IMR-90 (cell line): ENCODE measurements at regions not wholly inside any gene's neighbourhood (a gene's known extent, or its start where the extent isn't known, plus 50 kb on each side); places are given as distances from the start of the nearest gene placed in this dataset.

Source experiments
- ATAC-seq: fragments of 200-7000 bp; cut with Tn5 transposase; 2 replicates; pipeline ENCODE4 v1.9.1; 2020; ENCODE audit warnings: low read depth, mild to moderate bottlenecking, moderate library complexity
- BruUV-seq: library from RNA; stranded (reverse); fragments of 400-500 nt; replicated peaks from 2 replicates; lab custom pipeline; 2021; lab: Mats Ljungman, UMichigan
- CTCF ChIA-PET: fragments of 300-600 bp; formaldehyde crosslinking; extraction: SDS; loops from one replicate; lab custom pipeline; 2021; ENCODE audit warnings: antibody characterized with exemption; lab: Yijun Ruan, JAX
- POLR2A ChIA-PET: fragments of 300-600 bp; sonication (Branson Sonifier 250); formaldehyde crosslinking; loops from one replicate; lab custom pipeline; 2022; ENCODE audit warnings: antibody characterized with exemption; ENCODE audit not compliant: unreplicated experiment; lab: Charles Lee
- DNase-seq: peaks from one replicate; pipeline ENCODE4 v3.0.0; 2013
- H2AFZ ChIP-seq: replicated peaks from 2 replicates; pipeline ENCODE3; 2013; ENCODE audit warnings: low read length, mild to moderate bottlenecking; ENCODE audit not compliant: poor library complexity
- H2AK5ac ChIP-seq: 2 replicates; pipeline ENCODE4 v1.6.1; 2013; ENCODE audit warnings: low read depth, low read length, inconsistent platforms
- H2AK9ac ChIP-seq: replicated peaks from 2 replicates; pipeline ENCODE3; 2013; ENCODE audit warnings: mild to moderate bottlenecking, low read depth, low read length, moderate library complexity; ENCODE audit not compliant: poor library complexity
- H2BK120ac ChIP-seq: 2 replicates; pipeline ENCODE4 v1.6.1; 2013; ENCODE audit warnings: low read depth, low read length, inconsistent platforms
- H2BK15ac ChIP-seq: 3 replicates; pipeline ENCODE4 v1.6.1; 2013; ENCODE audit warnings: low read depth, low read length, inconsistent platforms
- H2BK20ac ChIP-seq: 2 replicates; pipeline ENCODE4 v1.6.1; 2013; ENCODE audit warnings: low read depth, mild to moderate bottlenecking, inconsistent platforms, low read length, moderate library complexity
- H2BK5ac ChIP-seq: 2 replicates; pipeline ENCODE4 v1.6.1; 2013; ENCODE audit warnings: mild to moderate bottlenecking, low read depth, low read length, inconsistent platforms; ENCODE audit not compliant: poor library complexity, severe bottlenecking
- H3K14ac ChIP-seq: replicated peaks from 2 replicates; pipeline ENCODE4 v1.6.1; 2013; ENCODE audit warnings: low read depth, low read length, inconsistent platforms
- H3K18ac ChIP-seq: 2 replicates; pipeline ENCODE4 v1.6.1; 2013; ENCODE audit warnings: low read depth, low read length, control low read depth
- H3K23ac ChIP-seq: 2 replicates; pipeline ENCODE4 v1.6.1; 2013; ENCODE audit warnings: low read depth, low read length, inconsistent platforms
- H3K27ac ChIP-seq: 2 replicates; pipeline ENCODE4 v1.5.1; 2013; ENCODE audit warnings: mild to moderate bottlenecking, control low read depth, low read length; ENCODE audit not compliant: insufficient read depth
- H3K27me3 ChIP-seq: 2 replicates; pipeline ENCODE4 v1.6.1; 2013; ENCODE audit warnings: low read length; ENCODE audit not compliant: control insufficient read depth, insufficient read depth
- H3K36me3 ChIP-seq: 2 replicates; pipeline ENCODE4 v1.6.1; 2013; ENCODE audit warnings: low read length, mixed read lengths; ENCODE audit not compliant: control insufficient read depth, insufficient read depth
- H3K4ac ChIP-seq: 2 replicates; pipeline ENCODE4 v1.6.1; 2013; ENCODE audit warnings: low read depth, low read length, inconsistent platforms
- H3K4me1 ChIP-seq: 2 replicates; pipeline ENCODE4 v1.6.1; 2013; ENCODE audit warnings: low read length, mixed read lengths; ENCODE audit not compliant: control insufficient read depth, insufficient read depth
- H3K4me2 ChIP-seq: 2 replicates; pipeline ENCODE4 v1.6.1; 2013; ENCODE audit warnings: low read depth, mild to moderate bottlenecking, control low read depth, low read length, moderate library complexity
- H3K4me3 ChIP-seq: 2 replicates; pipeline ENCODE4 v1.5.1; 2013; ENCODE audit warnings: low read depth, mild to moderate bottlenecking, control low read depth, low read length, moderate library complexity; ENCODE audit not compliant: insufficient read depth
- H3K56ac ChIP-seq: 2 replicates; pipeline ENCODE4 v1.6.1; 2013; ENCODE audit warnings: low read length, inconsistent platforms; ENCODE audit not compliant: insufficient read depth; ENCODE audit errors: extremely low read depth
- H3K79me1 ChIP-seq, 2 experiments: 2 replicates each; pipeline ENCODE4 v1.6.1; 2013; ENCODE audit warnings: low read length in 2 of 2, inconsistent platforms in 1 of 2, low read depth in 1 of 2
- H3K9ac ChIP-seq: 2 replicates; pipeline ENCODE4 v1.6.1; 2013; ENCODE audit warnings: low read depth, low read length, control low read depth
- H3K9me1 ChIP-seq: 2 replicates; pipeline ENCODE4 v1.6.1; 2013; ENCODE audit warnings: low read length, inconsistent platforms; ENCODE audit not compliant: insufficient read depth
- H3K9me3 ChIP-seq: 2 replicates; pipeline ENCODE4 v1.6.1; 2013; ENCODE audit warnings: low read length; ENCODE audit not compliant: control insufficient read depth, insufficient read depth
- H4K20me1 ChIP-seq: 2 replicates; pipeline ENCODE4 v1.6.1; 2013; ENCODE audit warnings: low read length, inconsistent platforms; ENCODE audit not compliant: insufficient read depth
- H4K5ac ChIP-seq: 2 replicates; pipeline ENCODE4 v1.6.1; 2013; ENCODE audit warnings: mild to moderate bottlenecking, low read depth, low read length, control low read depth
- H4K8ac ChIP-seq, 2 experiments: 2 replicates each; pipeline ENCODE4 v1.6.1; 2013; ENCODE audit warnings: low read depth in 2 of 2, low read length in 2 of 2, control low read depth in 1 of 2, inconsistent platforms in 1 of 2
- H4K91ac ChIP-seq: 2 replicates; pipeline ENCODE4 v1.6.1; 2013; ENCODE audit warnings: low read depth, low read length, inconsistent platforms; ENCODE audit not compliant: insufficient read depth
- CHD1 ChIP-seq: IDR thresholded peaks from 2 replicates; pipeline ENCODE4 v1.6.1; 2012; ENCODE audit warnings: low read depth, low read length, improper control_type of control experiment
- ELK1 ChIP-seq: fragments of 150-350 bp; IDR thresholded peaks from 2 replicates; pipeline ENCODE4 v1.6.1; 2016; ENCODE audit warnings: low read depth, mild to moderate bottlenecking, low read length, moderate library complexity, borderline replicate concordance
- FOS ChIP-seq: fragments of 150-350 bp; IDR thresholded peaks from 2 replicates; pipeline ENCODE4 v1.6.1; 2016; ENCODE audit warnings: low read depth, low read length
- MAFK ChIP-seq: IDR thresholded peaks from 2 replicates; pipeline ENCODE4 v1.6.1; 2012; ENCODE audit warnings: low read depth, low read length, improper control_type of control experiment
- MAZ ChIP-seq: IDR thresholded peaks from 2 replicates; pipeline ENCODE4 v1.6.1; 2012; ENCODE audit warnings: low read depth, mild to moderate bottlenecking, low read length, improper control_type of control experiment, moderate library complexity, borderline replicate concordance
- NFE2L2 ChIP-seq: fragments of 150-350 bp; IDR thresholded peaks from 2 replicates; pipeline ENCODE4 v1.6.1; 2016; ENCODE audit warnings: low read depth, mild to moderate bottlenecking, low read length
- POLR2A ChIP-seq: IDR thresholded peaks from 2 replicates; pipeline ENCODE4 v1.6.1; 2012; ENCODE audit warnings: mild to moderate bottlenecking, low read depth, low read length
- RAD21 ChIP-seq: IDR thresholded peaks from 2 replicates; pipeline ENCODE4 v1.6.1; 2012; ENCODE audit warnings: low read length, improper control_type of control experiment
- RCOR1 ChIP-seq: IDR thresholded peaks from 2 replicates; pipeline ENCODE4 v1.6.1; 2012; ENCODE audit warnings: mild to moderate bottlenecking, low read length, improper control_type of control experiment; ENCODE audit not compliant: insufficient replicate concordance
- RFX5 ChIP-seq: IDR thresholded peaks from 2 replicates; pipeline ENCODE4 v1.8.0; 2012; ENCODE audit warnings: low read depth, mild to moderate bottlenecking, low read length, moderate library complexity
- SMC3 ChIP-seq: fragments of 150-350 bp; IDR thresholded peaks from 2 replicates; pipeline ENCODE4 v1.6.1; 2016; ENCODE audit warnings: low read depth, mild to moderate bottlenecking, antibody characterized with exemption, low read length, moderate library complexity
- WGBS, 2 experiments: methylation state at CpG; one replicate each; pipeline versions ENCODE4 v1.1.5 to v1.1.7; 2013; ENCODE audit warnings: missing lambda C conversion rate in 2 of 2; ENCODE audit not compliant: insufficient read length in 1 of 2; ENCODE audit errors: extremely low coverage in 2 of 2; 5-methylcytosine and 5-hydroxymethylcytosine counted together
- dilution Hi-C: fragments of 300-500 bp; cut with HindIII; formaldehyde crosslinking; loops from one replicate; pipeline ENCODE4 v1.14.3; 2018; ENCODE audit warnings: low sequenced_read_pairs; ENCODE audit not compliant: unreplicated experiment
- in situ Hi-C: fragments of 300-500 bp; cut with MboI; formaldehyde crosslinking; loops from 3 replicates; pipeline ENCODE4 v1.14.3; 2019; ENCODE audit warnings: low sequenced_read_pairs, inconsistent platforms, mixed read lengths
- intact Hi-C: fragments of 100-400 bp; cut with micrococcal nuclease; formaldehyde crosslinking; loops from 2 replicates; pipeline ENCODE4 v1.10.0; 2022
- TF ChIP-seq, protein P1 (sequence below): conservative IDR thresholded peaks from 2 replicates; pipeline ENCODE4 v1.5.1; 2012; ENCODE audit warnings: mild to moderate bottlenecking, low read depth, low read length, improper control_type of control experiment
- TF ChIP-seq, protein P2 (sequence below): fragments of 150-350 bp; IDR thresholded peaks from 2 replicates; pipeline ENCODE4 v1.6.1; 2017; ENCODE audit warnings: mild to moderate bottlenecking, antibody characterized with exemption, low read length, low read depth

GRCh38 chr2:225948903-225949302 is 549.4 kb downstream of the NYAP2 start:
- in situ Hi-C loops (no loop called here), intact Hi-C loops (no loop called here), dilution Hi-C loops (no loop called here)
- Histone ChIP-seq H2AK5ac (no peak overlapping the region), H2AFZ (no peak overlapping the region), H3K4me3 (no peak overlapping the region), H3K27me3 (no peaks in the 10 kb centered on the region), H4K91ac (no peak overlapping the region), H4K5ac (no peak overlapping the region), H3K4me2 (no peak overlapping the region), H2BK120ac (no peak overlapping the region), H3K56ac (no peak overlapping the region), H3K14ac (no peak overlapping the region), H4K8ac (no peak overlapping the region), H3K9ac (no peak overlapping the region), H3K9me3 (no peaks in the 10 kb centered on the region; the same call in 1 of the 2 replicates), H2BK20ac (no peak overlapping the region), H2BK15ac (no peak overlapping the region), H3K27ac (no peak overlapping the region), H3K9me1 (no peaks in the 10 kb centered on the region), H3K36me3 (no peaks in the 10 kb centered on the region), H3K18ac (no peak overlapping the region), H3K23ac (no peak overlapping the region), H3K4me1 (no peaks in the 10 kb centered on the region), H3K79me1 (no peaks in the 10 kb centered on the region), H3K4ac (no peak overlapping the region), H2AK9ac (no peak overlapping the region), H4K20me1 (no peaks in the 10 kb centered on the region), H2BK5ac (no peak overlapping the region)
- POLR2A ChIA-PET = no interaction called here
- WGBS, 2 experiments = 82% methylated on average over 2 of the region's 4 CpGs; no CpG with 5 or more reads in 1 of the 2 experiments
- no peak for ATAC-seq
- CTCF ChIA-PET = no interaction called here
- TF ChIP-seq FOS (no peak), RFX5 (no peak), ELK1 (no peak), NFE2L2 (no peak), MAZ (no peak), RCOR1 (no peak), MAFK (no peak), SMC3 (no peak), RAD21 (no peak), POLR2A (no peak), CHD1 (no peak)
- TF ChIP-seq, protein P1, sequence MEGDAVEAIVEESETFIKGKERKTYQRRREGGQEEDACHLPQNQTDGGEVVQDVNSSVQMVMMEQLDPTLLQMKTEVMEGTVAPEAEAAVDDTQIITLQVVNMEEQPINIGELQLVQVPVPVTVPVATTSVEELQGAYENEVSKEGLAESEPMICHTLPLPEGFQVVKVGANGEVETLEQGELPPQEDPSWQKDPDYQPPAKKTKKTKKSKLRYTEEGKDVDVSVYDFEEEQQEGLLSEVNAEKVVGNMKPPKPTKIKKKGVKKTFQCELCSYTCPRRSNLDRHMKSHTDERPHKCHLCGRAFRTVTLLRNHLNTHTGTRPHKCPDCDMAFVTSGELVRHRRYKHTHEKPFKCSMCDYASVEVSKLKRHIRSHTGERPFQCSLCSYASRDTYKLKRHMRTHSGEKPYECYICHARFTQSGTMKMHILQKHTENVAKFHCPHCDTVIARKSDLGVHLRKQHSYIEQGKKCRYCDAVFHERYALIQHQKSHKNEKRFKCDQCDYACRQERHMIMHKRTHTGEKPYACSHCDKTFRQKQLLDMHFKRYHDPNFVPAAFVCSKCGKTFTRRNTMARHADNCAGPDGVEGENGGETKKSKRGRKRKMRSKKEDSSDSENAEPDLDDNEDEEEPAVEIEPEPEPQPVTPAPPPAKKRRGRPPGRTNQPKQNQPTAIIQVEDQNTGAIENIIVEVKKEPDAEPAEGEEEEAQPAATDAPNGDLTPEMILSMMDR = no peak
- TF ChIP-seq, protein P2, sequence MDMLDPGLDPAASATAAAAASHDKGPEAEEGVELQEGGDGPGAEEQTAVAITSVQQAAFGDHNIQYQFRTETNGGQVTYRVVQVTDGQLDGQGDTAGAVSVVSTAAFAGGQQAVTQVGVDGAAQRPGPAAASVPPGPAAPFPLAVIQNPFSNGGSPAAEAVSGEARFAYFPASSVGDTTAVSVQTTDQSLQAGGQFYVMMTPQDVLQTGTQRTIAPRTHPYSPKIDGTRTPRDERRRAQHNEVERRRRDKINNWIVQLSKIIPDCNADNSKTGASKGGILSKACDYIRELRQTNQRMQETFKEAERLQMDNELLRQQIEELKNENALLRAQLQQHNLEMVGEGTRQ = no peak
- no peak for DNase-seq
- no TSS peak for BruUV-seq
